Gastrocnemius medialis (tissue), 4 donors: ENCODE measurements at regions not wholly inside any gene's neighbourhood (a gene's known extent, or its start where the extent isn't known, plus 50 kb on each side); places are given as distances from the start of the nearest gene placed in this dataset.

ENCODE experiments used
- CTCF ChIP-seq, 5 experiments: fragments of 450-650 bp in 3 of 5; fragments of 200-600 bp in 2 of 5; sonication (generic) in 2 of 5; IDR thresholded peaks in 4 of 5; conservative IDR thresholded peaks in 1 of 5; 1 replicate in 4 of 5; 2 replicates in 1 of 5; pipeline ENCODE4 v1.5.1; 2016 to 2019; ENCODE audit warnings: antibody characterized with exemption in 5 of 5, mild to moderate bottlenecking in 3 of 5, moderate library complexity in 3 of 5
- POLR2A ChIP-seq, 2 donors: fragments of 450-650 bp; IDR thresholded peaks; one replicate each; pipeline ENCODE4 v1.6.1; 2017; ENCODE audit warnings: antibody characterized with exemption in 2 of 2, mild to moderate bottlenecking in 2 of 2, moderate library complexity in 2 of 2

- TF ChIP-seq POLR2A (IDR thresholded peaks at IDR 0.05) (no peak), CTCF (IDR thresholded peaks at IDR 0.05 in 4 of 5, conservative IDR thresholded peaks at IDR 0.05 in 1 of 5) (no peak)
These were observed 310.1 kb downstream of the MDFIC start for GRCh38 chr7:115232041-115232440.
